GM18517 (cell line): ENCODE measurements at regions not wholly inside any gene's neighbourhood (a gene's known extent, or its start where the extent isn't known, plus 50 kb on each side); places are given as distances from the start of the nearest gene placed in this dataset.

Experiments
- ATAC-seq: cut with Tn5 transposase; IDR thresholded peaks from one replicate; pipeline ENCODE4 v1.9.1; 2021; ENCODE audit warnings: mild to moderate bottlenecking, moderate library complexity; ENCODE audit not compliant: unreplicated experiment

GRCh38 chr4:31995943-31996901 lies 1276.1 kb downstream of the PCDH7 start:
- ATAC-seq = no peak

DNA sequence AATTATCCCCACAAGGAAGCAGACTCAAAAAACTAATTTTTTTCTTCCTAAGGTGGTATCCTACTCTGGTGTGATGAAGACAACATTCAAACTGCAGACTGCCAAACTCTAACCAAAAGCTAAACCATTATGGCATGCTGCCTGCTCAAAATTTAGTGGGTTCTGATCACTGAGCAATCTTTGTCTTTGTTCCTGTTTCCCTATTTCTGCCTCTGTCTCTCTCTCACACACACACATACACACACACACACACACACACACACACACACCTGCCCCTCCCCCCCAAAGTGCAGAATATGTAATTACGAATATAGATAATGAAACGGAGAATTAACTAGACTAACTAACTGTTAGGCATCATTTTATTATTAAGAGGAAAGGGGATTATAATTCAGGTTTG lies 1278.6 kb downstream of the PCDH7 start:
- no peak for ATAC-seq

DNA sequence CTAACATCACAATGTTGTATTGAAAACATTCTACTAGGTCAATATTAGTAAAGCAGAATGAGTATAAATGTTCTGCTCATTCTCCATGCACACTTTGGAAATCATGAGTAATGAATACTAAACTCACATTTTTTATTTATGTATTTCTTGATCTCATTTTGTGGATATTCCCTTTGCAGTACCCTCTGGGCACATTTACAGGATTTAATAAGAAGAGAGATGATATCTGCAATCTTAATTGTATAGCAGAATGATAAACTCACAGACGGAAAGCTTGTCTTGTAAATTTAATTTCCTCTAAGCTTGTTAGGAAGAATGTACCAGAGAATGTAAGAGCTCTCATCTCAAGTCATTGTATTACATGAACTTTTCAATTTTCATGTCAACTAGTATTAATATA lies 1279.7 kb downstream of the PCDH7 start:
- ATAC-seq = no peak

- no peak for ATAC-seq
These were observed 1280.8 kb downstream of the PCDH7 start for GRCh38 chr4:32000846-32001488.

- no peak for ATAC-seq
These were observed 1282.0 kb downstream of the PCDH7 start for GRCh38 chr4:32002037-32002747.

DNA sequence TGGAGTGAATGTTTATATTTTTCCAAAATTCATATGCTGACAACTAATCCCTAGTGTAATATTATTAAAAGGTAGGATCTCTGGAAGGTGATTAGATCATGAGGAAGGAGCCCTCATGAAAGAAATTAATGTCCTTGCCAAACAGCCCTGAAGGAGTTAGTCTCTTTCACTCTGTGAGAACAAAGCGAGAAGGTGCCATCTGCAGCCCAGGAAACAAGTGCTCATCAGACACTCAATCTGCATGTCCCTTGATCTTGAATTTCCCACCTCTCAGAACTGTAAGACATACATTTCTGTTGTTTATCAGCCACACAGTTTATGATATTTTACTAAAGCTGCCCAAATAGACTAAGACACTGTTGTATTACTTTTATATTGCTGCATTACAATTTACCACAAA lies 1283.4 kb downstream of the PCDH7 start:
- no peak for ATAC-seq

- ATAC-seq = no peak
These were observed 1290.1 kb downstream of the PCDH7 start for GRCh38 chr4:32010221-32010620.

- no peak for ATAC-seq
These were observed 1301.9 kb downstream of the PCDH7 start for GRCh38 chr4:32022071-32022470.

DNA sequence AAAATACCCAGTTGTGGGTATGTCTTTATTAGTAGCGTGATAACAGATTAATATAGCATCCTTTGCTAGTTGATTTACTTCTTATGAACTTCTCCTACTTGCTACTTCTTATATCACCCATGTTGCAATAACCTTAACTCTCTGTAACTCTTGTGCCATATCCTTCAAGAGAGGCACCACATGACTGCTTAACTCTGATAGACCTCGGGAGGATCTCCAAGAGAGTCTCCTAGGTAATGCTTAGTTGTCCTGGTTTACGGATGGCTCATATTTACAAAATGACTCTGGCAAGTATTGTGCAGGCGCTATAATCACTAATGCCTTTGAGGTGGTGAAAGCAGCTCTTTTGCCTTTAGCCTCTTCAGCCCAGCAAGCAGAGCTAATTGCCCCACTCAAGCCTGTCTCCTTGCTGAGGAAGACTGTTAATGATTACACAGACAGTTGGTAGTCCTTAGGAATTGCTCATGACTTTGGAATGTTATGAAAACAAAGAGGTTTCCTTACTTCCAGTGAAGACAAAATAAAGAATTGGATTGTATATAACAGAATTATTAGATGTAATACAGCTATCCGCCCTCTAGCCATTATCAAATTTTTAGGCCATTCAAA lies 1305.8 kb downstream of the PCDH7 start:
- no peak for ATAC-seq

GRCh38 chr4:32030406-32030805 lies 1310.2 kb downstream of the PCDH7 start:
- ATAC-seq = no peak

DNA sequence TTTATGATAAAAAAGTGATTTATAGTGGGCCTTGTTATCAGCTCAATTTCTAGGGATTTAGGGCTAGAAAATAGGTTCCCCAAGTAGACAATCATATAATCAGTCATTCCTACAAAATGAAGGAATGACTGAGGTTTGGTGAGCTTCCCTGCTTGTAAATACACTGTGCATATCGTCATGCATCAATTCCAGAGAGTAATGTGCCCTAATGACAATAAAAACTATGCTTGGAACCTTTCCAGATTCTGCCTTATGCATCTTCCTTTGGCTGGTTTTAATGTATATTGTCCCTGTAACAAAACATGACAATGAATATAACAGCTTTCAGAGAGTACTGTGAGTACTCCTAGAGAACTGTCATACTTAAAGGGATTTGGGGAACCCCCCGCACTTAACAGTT lies 1310.9 kb downstream of the PCDH7 start:
- no peak for ATAC-seq

DNA sequence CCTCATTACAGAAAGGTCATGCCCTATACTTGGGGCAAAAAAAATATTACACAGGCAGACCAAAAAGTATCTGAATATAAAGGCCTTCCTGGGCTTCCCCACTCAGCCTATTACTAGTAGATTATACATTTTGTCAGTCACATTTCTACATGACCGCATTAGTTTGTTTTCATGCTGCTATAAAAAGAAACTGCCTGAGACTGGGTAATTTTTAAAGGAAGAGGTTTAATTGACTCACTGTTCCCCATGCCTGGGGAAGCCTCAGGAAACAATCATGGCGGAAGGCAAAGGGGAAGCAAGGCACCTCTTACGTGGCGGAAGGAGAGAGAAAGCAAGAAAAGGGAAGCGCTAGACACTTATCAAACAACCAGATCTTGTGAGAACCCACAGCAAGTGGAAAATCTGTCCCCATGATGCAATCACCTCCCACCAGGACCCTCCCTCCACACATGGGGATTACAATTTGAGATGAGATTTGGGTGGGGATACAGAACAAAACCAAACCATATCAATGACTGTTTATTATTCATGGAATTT lies 1312.0 kb downstream of the PCDH7 start:
- ATAC-seq = no peak

GRCh38 chr4:32037399-32037798 lies 1317.2 kb downstream of the PCDH7 start:
- ATAC-seq = no peak

DNA sequence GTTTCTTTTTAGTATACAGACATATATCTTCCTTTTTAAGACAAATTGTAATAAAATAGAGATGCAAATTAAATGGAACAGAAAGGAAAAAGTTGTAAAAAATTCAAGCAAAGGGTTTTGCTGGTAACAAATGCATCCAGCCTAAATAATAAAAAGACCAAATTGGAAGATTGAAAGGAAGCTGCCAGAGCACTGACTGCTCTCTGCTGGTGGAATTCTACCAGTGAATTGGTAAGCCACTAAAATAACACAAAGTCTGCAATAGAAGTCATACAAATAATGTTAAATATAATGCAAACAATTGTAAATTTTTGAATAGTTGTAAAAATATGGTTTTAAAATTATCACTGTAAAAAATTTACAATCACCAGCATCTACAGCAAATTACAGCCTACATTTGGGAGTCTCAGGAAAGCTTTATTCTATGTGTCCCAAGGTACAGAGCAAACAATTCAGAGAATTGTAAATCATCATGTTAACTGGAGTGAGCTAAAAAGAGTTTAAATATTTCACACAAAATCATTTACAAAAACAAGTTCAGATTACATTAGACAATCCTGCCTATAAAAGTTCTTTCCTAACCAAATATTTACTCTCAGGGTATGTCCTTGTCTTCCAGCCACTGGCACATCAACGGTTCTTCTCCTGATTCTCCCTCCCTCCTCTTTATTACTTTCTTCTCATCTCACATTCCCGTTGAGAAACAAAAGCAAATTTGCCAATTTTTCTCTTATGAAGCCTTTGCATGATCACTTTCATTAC lies 1322.5 kb downstream of the PCDH7 start:
- no peak for ATAC-seq

- ATAC-seq = no peak
These were observed 1323.1 kb downstream of the PCDH7 start for GRCh38 chr4:32043248-32043633.

DNA sequence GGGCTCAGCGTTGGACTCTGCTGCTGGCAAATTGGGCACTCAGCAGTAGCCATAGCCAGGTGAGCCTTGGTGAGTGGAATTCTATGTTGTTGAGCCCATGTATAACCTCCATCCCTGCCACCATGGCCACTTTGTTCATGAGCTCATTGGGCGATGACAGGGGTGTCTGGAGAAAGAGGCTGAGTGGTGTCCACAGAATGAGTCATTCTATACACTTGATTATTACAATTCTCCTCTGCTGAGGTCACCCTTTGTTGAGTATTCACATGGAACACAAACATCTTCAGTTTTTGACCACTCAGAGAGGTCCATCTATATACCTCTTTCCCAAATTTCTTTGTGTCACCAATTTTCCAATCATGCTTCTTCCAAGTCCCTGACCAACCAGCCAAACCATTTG lies 1341.7 kb downstream of the PCDH7 start:
- ATAC-seq = no peak

DNA sequence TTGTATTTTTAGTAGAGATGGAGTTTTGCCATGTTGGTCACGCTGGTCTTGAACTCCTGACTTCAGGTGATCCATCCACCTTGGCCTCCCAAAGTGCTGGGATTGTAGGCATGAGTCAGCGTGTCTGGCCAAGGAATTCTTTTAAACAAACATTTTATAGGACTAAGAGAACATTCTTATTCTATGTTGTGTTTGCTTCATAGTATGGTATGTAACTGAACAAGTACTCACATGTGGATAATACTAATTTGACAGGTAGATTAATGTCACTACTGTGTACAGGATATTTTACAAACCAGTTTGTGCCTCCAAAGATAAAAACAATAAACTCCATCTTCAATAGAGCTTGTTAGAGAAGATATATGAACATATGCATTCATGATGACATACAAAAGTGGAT lies 1353.4 kb downstream of the PCDH7 start:
- no peak for ATAC-seq

DNA sequence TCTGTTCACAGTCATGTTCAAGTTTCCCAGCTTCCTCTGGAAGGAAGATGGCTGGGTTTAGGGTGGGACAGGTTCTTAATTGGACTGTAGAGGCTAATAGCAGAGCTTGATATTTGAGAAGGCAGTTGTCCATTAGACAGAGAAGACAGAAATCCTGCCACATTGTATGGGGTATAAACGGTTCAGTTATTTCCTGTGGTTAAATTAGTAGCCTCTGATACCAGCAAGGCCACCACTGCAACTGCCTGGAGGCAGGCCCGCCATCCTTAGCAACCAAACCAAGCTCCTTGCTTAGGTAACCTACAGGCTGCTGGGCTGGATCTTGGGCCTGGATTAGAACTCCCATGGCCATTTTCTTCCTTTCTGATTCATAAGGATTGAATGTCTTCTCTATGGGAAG lies 1367.0 kb downstream of the PCDH7 start:
- ATAC-seq = no peak

DNA sequence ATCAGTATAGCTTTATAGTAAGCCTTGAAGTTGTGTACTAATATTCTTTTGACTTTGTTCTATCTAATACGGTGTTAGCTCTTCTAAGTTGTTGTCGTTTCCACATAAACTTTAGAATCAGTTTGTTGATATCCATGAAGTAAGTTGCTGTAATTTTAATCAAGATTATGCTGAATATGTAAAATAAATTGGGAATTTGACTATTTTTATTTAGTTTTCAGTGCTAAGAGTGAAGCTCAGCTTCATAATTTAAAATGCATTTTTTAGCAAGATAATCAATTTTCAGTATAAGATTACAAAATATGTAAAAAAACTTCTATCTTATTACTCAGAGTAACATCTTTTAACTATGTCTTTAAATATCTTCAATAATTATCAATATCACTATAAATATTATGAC lies 1374.8 kb downstream of the PCDH7 start:
- ATAC-seq = no peak

- no peak for ATAC-seq
These were observed 1382.7 kb downstream of the PCDH7 start for GRCh38 chr4:32102896-32103295.
